Activated CD4-positive, alpha-beta T cell treated with anti-CD3 and anti-CD28 coated beads, Interleukin-2, Interleukin-4, amounts not matched to agents 100 ng/mL and 50 ng/mL, durations not matched to agents 16 hours and 8 hours (primary cell): ENCODE measurements at regions not wholly inside any gene's neighbourhood (a gene's known extent, or its start where the extent isn't known, plus 50 kb on each side); places are given as distances from the start of the nearest gene placed in this dataset.

Experiments
- DNase-seq: peaks from one replicate; pipeline ENCODE4 v3.0.0-alpha.2; 2020; ENCODE audit warnings: low spot score

- no peak for DNase-seq
These were observed 1817.2 kb downstream of the STIM2 start for GRCh38 chr4:28677808-28678207.

- no peak for DNase-seq
These were observed 1822.2 kb downstream of the STIM2 start for GRCh38 chr4:28682847-28683246.

- DNase-seq: no peak
These were observed 1826.0 kb downstream of the STIM2 start for GRCh38 chr4:28686618-28687017.

GRCh38 chr4:28690890-28691289 is 1830.2 kb downstream of the STIM2 start:
- DNase-seq: no peak

GRCh38 chr4:28702571-28702970 is 1841.9 kb downstream of the STIM2 start:
- DNase-seq: no peak

- no peak for DNase-seq
These were observed 1849.2 kb downstream of the STIM2 start for GRCh38 chr4:28709891-28710290.

- DNase-seq: no peak
These were observed 1862.7 kb downstream of the STIM2 start for GRCh38 chr4:28723371-28723770.

GRCh38 chr4:28724239-28724638 is 1863.6 kb downstream of the STIM2 start:
- no peak for DNase-seq

GRCh38 chr4:28730304-28730703 is 1869.7 kb downstream of the STIM2 start:
- no peak for DNase-seq

- no peak for DNase-seq
These were observed 1883.4 kb downstream of the STIM2 start for GRCh38 chr4:28744066-28744465.

GRCh38 chr4:28754376-28754775 is 1893.7 kb downstream of the STIM2 start:
- DNase-seq: no peak

- no peak for DNase-seq
These were observed 1894.4 kb downstream of the STIM2 start for GRCh38 chr4:28755081-28755480.

GRCh38 chr4:28759064-28759463 is 1898.4 kb downstream of the STIM2 start:
- DNase-seq: no peak

GRCh38 chr4:28760003-28760402 is 1899.4 kb downstream of the STIM2 start:
- no peak for DNase-seq

GRCh38 chr4:28772066-28772465 is 1911.4 kb downstream of the STIM2 start:
- DNase-seq: no peak

GRCh38 chr4:28772788-28773187 is 1912.1 kb downstream of the STIM2 start:
- DNase-seq: no peak

- no peak for DNase-seq
These were observed 1913.7 kb downstream of the STIM2 start for GRCh38 chr4:28774344-28774743.

GRCh38 chr4:28776004-28776403 is 1915.4 kb downstream of the STIM2 start:
- no peak for DNase-seq

GRCh38 chr4:28784188-28784587 is 1923.5 kb downstream of the STIM2 start:
- no peak for DNase-seq

- no peak for DNase-seq
These were observed 1927.3 kb downstream of the STIM2 start for GRCh38 chr4:28787947-28788346.

- no peak for DNase-seq
These were observed 1928.4 kb downstream of the STIM2 start for GRCh38 chr4:28788929-28789490.

- DNase-seq: no peak
These were observed 1927.1 kb upstream of the PCDH7 start for GRCh38 chr4:28792917-28793597.

- no peak for DNase-seq
These were observed 1920.5 kb upstream of the PCDH7 start for GRCh38 chr4:28799696-28800095.

GRCh38 chr4:28811025-28811424 is 1909.1 kb upstream of the PCDH7 start:
- no peak for DNase-seq
